ENCODE measurements at regions not wholly inside any gene's neighbourhood (a gene's known extent, or its start where the extent isn't known, plus 50 kb on each side); places are given as distances from the start of the nearest gene placed in this dataset.

- no peak for DNase-seq (ENCODE audit: low read depth)
- TF ChIP-seq CTCF (IDR thresholded peaks at IDR 0.05; ENCODE audit: low read depth, low read length, missing control alignments), result no peak
- H3K4me3 ChIP-seq (ENCODE audit: low read depth, low read length), result no peak overlapping the region
- in situ Hi-C loops (cut with HindIII; ENCODE audit: low sequenced_read_pairs), result no loop called here
Observed at GRCh38 chr5:67814569-67815311, 400.8 kb upstream of the PIK3R1 start.

- DNase-seq (ENCODE audit: low read depth), result no peak
- in situ Hi-C loops (cut with HindIII; ENCODE audit: low sequenced_read_pairs), result no loop called here
- no peak overlapping the region for H3K4me3 ChIP-seq (ENCODE audit: low read depth, low read length)
- TF ChIP-seq CTCF (IDR thresholded peaks at IDR 0.05; ENCODE audit: low read depth, low read length, missing control alignments), result no peak
Observed at GRCh38 chr5:67813877-67814539, 401.5 kb upstream of the PIK3R1 start.

- no peak for TF ChIP-seq CTCF (IDR thresholded peaks at IDR 0.05; ENCODE audit: low read depth, low read length, missing control alignments)
- no peak overlapping the region for H3K4me3 ChIP-seq (ENCODE audit: low read depth, low read length)
- DNase-seq (ENCODE audit: low read depth), result peak; percentile 49
- in situ Hi-C loops (cut with HindIII; ENCODE audit: low sequenced_read_pairs), result no loop called here
Observed at GRCh38 chr5:67809589-67809988, 406.0 kb upstream of the PIK3R1 start.

GRCh38 chr5:67808340-67808739 lies 407.2 kb upstream of the PIK3R1 start:
- in situ Hi-C loops (cut with HindIII; ENCODE audit: low sequenced_read_pairs), result no loop called here
- no peak for DNase-seq (ENCODE audit: low read depth)
- TF ChIP-seq CTCF (IDR thresholded peaks at IDR 0.05; ENCODE audit: low read depth, low read length, missing control alignments), result no peak
- no peak overlapping the region for H3K4me3 ChIP-seq (ENCODE audit: low read depth, low read length)

GRCh38 chr5:67807439-67807888 lies 408.1 kb upstream of the PIK3R1 start:
- no peak overlapping the region for H3K4me3 ChIP-seq (ENCODE audit: low read depth, low read length)
- no peak for TF ChIP-seq CTCF (IDR thresholded peaks at IDR 0.05; ENCODE audit: low read depth, low read length, missing control alignments)
- in situ Hi-C loops (cut with HindIII; ENCODE audit: low sequenced_read_pairs), result no loop called here
- no peak for DNase-seq (ENCODE audit: low read depth)

GRCh38 chr5:67806654-67807438 lies 408.7 kb upstream of the PIK3R1 start:
- no peak for DNase-seq (ENCODE audit: low read depth)
- no peak for TF ChIP-seq CTCF (IDR thresholded peaks at IDR 0.05; ENCODE audit: low read depth, low read length, missing control alignments)
- no peak overlapping the region for H3K4me3 ChIP-seq (ENCODE audit: low read depth, low read length)
- in situ Hi-C loops (cut with HindIII; ENCODE audit: low sequenced_read_pairs), result no loop called here
